ENCODE measurements at regions not wholly inside any gene's neighbourhood (a gene's known extent, or its start where the extent isn't known, plus 50 kb on each side); places are given as distances from the start of the nearest gene placed in this dataset.
"Not testable (repeated sequence)": the region's sequence is repeated elsewhere in the genome, so short reads cannot be mapped to it uniquely, and the experiment has no call there.

DNA sequence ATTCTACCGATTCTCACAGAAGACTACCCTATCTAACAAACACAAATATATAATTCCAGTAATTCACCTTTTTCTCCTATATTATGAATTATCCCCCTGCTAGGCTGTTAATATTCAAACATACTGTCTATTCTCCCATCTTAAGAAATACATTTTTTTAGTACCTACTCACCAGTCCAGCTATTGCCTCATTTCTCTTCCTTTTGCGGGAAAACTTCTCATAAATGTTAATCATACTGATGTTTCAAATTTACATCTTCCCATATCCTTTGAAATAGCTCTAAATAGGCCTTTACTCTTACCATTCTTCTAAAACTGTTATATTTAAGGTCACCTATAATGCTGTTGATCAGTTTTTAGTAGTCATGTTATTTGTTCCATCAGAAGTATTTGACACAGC lies 759.1 kb upstream of the SLIT2 start:
- DNase-seq = no peak

DNA sequence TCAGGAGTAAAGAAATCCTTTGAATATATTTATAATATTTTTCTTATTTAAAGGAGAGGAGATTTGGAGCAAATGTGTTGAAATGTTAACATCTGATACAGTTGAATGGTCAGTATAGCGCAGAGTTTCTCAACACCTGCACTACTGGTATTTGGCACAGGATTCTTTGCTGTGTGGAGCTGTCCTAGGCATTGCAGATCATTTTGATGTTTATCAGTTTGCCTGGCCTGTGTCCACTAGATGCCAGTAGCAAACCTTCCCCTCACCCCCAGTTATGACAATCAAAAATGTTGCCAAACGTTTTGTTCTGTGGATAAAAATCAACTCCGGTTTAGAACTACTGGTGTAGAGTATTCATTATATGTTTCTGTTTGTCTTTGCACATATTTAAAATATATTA lies 765.3 kb upstream of the SLIT2 start:
- peak; percentile 37 for DNase-seq

DNA sequence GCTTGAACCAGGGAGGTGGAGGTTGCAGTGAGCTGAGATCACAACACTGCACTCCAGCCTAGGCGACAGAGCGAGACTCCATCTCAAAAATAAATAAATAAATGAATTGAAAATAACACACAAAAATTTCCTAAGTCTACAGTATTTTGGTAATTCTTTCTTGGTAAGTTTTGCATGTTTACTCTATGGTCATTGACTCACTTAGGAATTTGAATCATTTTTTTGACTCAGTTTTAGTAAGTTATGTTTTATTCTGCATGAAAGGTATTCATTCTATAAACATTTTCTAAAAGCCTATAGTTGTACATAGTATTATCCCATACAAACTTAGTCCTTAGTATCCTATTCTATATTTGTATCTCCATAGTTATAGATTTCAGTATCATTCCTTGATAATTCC lies 772.9 kb upstream of the SLIT2 start:
- DNase-seq = no peak

- DNase-seq = no peak
Observed at GRCh38 chr4:19473569-19473968, 778.1 kb upstream of the SLIT2 start.

- DNase-seq = no peak
Observed at GRCh38 chr4:19472666-19473065, 779.0 kb upstream of the SLIT2 start.

- not testable (repeated sequence) for DNase-seq
Observed at GRCh38 chr4:19470001-19470400, 781.7 kb upstream of the SLIT2 start.

DNA sequence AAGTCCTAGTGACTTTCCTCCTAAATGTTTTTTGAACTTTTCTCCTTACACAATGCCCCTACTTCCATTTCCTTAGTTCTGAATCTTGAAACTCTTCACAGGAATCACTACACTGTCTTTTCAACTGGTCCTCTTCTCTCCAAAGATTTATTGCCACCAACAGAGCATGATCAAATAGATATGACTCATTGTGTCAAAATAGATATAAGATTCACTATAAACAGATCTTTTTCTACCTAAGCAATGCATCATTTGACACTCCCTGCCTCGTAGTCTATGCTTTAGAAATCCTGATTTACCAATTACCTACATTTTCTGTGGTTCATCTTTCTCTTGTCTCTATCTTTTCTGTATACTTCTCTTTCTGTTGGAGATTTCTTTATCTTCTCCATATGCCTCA lies 789.6 kb upstream of the SLIT2 start:
- DNase-seq = no peak

GRCh38 chr4:19455850-19456602 lies 795.7 kb upstream of the SLIT2 start:
- no peak for DNase-seq

GRCh38 chr4:19455196-19455595 lies 796.5 kb upstream of the SLIT2 start:
- DNase-seq = no peak

DNA sequence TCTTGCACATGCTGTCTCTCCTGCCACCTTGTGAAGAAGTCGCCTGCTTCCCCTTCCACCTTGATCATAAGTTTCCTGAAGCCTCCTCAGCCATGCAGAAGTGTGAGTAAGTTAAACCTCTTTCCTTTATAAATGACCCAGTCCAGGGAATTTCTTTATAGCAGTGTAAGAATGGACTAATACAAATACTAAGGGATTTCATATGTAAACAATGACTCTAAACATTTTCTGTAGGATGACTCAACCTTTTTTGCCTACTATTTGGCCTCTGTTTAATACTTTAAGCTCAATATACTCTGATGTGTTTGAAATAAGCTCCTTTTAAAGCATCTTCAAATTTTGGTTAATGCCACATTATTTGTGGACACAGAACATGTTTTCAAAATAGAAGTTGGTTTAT lies 813.5 kb upstream of the SLIT2 start:
- no peak for DNase-seq

GRCh38 chr4:19437008-19437407 lies 814.7 kb upstream of the SLIT2 start:
- DNase-seq = no peak

DNA sequence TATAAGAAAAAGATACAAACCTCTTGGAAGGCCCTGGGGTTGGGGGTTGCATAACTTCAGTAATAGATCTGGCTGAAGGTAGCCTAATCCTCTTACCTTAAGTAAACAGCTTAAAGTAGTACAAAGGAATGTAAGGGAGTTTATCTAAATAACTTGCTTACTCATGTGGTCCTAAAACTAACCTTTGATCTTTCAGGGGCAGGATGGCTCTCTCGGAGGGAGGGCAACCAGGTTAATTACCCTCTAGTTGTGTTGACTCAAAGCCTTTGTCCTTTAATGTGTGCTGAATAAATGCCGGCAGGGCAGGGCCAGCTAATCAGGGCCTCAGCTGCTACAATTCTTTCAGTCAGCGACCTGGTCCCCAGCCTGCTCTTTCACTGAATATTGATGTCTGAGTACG lies 822.0 kb upstream of the SLIT2 start:
- DNase-seq = no peak

DNA sequence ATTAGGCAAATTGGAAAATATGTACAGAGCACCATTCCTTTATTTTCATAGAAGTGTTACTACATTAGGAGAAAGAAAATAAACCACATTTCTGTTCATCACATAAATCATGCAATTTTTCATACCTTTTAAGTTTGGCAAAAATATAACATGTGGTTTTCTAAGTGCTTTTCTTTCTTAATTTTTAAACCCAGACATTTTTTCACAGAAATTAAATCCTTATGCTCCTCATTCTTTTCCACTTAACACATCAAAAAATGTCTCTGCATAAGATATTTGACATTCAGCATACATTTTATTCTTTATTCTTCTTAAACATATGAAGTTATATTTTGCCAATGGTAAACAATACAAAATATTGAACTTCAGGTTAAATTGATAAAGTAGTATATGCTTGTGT lies 826.6 kb upstream of the SLIT2 start:
- no peak for DNase-seq

GRCh38 chr4:19417256-19417655 lies 834.4 kb upstream of the SLIT2 start:
- no peak for DNase-seq

DNA sequence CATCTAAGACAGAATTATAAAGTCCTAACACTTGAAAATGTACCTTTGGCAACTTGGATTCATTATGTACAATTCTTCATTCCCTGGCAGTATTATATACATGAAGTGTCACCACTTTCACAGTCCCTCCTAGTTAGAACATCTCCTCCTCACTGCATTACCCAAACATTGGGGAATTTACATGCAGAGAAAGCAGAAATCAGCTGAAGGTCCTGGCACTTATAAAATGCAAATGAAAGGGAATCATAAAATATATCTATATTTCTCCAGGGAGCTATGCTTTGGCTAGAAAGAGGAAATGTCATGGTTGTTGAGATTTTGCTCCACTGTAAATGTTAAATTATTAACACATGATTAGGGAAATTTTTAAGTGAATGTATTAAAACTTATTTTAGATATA lies 835.6 kb upstream of the SLIT2 start:
- no peak for DNase-seq

GRCh38 chr4:19408490-19408889 lies 843.2 kb upstream of the SLIT2 start:
- DNase-seq = no peak

DNA sequence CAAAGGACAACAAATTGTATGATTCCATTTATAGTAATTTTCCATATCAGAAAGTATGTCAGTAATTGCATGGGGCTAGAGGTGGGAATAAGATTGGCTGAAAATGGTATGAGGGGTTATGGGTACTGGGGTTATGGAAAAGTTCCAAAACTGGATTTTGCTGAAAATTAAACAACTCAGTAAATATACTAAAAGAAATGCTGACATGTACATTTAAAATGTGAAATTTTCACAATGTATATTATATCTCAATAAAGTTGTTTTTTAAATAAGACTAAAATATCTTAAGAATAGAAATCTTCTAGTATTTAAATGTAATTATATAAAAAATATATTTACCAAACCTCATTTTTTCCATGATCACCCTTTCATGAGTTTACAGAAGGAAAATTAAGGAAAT lies 844.9 kb upstream of the SLIT2 start:
- DNase-seq = no peak

DNA sequence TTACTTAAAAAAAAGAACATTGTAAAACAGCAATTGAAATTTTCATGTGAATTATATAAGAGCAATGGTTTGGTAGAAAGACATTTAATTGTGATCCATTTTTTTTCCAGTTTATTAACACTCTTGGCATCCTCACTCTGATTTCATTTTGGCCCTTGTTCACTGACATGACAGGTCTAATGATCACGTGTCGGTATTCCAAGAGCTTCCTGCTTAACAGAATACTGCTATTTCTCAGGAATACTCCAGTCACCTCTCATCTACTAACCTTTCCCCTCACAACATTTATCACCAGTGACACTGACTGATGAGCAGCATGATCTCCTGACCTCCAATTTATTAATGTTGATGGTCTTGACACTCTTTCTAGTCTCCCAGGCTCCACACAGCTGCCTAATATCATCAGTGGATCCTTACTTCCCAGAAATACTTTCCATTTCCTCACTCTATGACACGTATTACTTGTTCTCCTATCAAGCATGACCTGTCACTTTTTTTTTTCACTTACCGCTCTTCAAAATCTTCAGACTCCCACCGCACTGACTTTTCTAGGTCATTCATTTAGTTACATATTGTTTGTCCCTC lies 847.8 kb upstream of the SLIT2 start:
- no peak for DNase-seq

DNA sequence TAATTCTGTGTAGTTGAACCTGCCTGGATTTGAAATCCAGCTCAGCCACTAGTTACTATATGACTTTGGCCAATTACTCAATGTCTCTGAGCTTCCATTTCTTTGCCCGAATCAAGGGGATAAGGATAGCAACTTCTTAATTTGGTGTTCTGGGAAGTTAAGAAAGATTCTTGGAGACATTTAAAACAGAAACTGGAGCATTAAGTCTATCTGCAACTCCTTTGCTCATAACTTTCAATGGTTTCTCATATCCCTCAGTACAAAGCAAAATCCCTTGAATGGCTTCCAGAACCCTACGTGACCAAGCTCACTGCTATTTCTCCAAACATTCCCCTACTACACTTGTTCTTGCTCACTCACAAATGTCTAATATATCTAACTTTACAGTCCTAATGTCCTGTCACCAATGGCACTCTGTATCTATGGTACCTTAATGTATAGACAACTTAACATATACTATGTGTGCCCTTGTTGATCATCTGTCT lies 849.1 kb upstream of the SLIT2 start:
- no peak for DNase-seq

DNA sequence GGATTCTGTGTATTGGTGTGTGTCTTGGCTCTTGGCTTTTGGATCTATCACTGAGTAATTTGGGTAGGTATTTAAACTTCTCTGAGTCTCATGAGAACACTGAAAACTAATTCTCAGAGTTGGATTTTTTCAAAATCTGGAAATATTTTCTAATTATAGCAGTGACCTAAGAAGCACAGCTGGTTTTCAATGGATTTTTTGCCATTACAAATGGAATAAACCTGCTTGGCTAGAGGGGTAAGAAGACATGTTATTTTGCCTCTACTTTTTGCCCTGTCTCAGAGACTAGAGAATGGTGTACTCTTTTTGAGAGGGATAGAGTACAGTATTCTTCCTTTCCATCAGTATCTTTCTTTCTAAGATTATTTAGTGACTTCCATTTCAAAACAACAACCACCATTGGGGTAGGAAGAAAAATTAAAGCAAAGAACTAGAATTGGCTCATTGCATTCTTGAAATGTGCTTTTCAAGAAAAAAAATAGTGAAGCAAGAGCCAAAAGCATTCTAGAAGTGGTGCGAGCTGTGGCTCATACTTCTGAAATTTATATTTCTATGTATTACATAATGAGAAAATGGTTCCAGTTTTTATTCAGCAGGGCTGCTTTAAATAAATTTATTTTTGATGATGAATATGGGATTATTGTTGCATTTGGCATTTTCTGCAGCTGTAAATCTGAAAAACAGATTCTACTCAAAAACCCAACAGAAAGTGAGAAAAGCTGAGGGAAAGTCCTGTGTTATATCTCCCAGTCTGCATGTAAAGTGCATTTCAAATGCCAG lies 850.2 kb upstream of the SLIT2 start:
- DNase-seq = no peak

DNA sequence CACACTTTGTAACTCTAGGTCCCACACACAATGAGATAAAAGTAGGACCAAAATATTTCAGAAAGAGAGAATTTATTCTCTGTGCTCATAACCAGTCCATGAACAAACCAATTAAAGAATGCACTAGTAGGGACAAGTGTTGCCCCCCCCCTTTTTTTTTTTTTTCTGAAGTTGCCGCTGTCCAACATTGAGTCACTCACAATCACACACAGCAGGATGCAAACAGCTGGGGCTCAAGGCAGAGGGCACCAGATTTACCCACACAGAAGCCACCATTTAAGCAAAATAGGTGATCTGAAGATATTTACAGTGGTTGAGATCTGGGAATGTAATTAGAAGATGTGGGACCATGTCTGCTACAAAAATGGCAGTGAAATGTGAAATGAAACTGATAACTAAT lies 850.9 kb upstream of the SLIT2 start:
- DNase-seq = no peak

- no peak for DNase-seq
Observed at GRCh38 chr4:19399001-19399400, 852.7 kb upstream of the SLIT2 start.

DNA sequence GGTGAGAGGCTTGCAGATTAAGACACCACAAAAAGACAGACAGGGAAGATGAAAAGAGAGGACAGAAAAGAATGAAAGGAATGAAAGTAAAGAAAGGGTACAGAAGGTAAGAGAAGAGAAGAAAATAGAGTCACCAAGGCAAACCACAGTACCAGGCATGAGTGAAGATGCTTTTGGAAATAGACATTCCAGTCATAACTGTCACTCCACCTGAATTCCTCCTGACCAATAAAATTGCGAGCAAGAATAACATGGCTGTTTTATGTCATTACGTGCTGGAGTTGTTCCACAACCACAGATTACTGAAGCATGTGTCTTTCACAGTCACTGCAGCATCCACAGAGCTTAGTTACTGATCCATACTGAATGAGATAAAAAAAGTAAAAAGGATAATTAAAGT lies 864.9 kb upstream of the SLIT2 start:
- no peak for DNase-seq
